Mesenchymal stem cell (in vitro differentiated cells and primary cell): ENCODE measurements at regions not wholly inside any gene's neighbourhood (a gene's known extent, or its start where the extent isn't known, plus 50 kb on each side); places are given as distances from the start of the nearest gene placed in this dataset.
A peak's percentile ranks its signal among the peaks of the same experiment; 100 is the strongest.
"Not testable (repeated sequence)": the region's sequence is repeated elsewhere in the genome, so short reads cannot be mapped to it uniquely, and the experiment has no call there.

Experiments used
- DNase-seq: peaks from one replicate; pipeline ENCODE4 v3.0.0-alpha.2; 2013
- H2AFZ ChIP-seq: one replicate; pipeline ENCODE4 v1.6.1; 2013; ENCODE audit warnings: low read depth, mild to moderate bottlenecking, control low read depth, inconsistent platforms, low read length, moderate library complexity
- H2AK5ac ChIP-seq: 2 replicates; pipeline ENCODE4 v1.6.1; 2013; ENCODE audit warnings: low read length, moderate library complexity, mild to moderate bottlenecking, inconsistent platforms; ENCODE audit not compliant: severe bottlenecking
- H2BK120ac ChIP-seq: one replicate; pipeline ENCODE4 v1.6.1; 2013; ENCODE audit warnings: low read depth, mild to moderate bottlenecking, inconsistent platforms, low read length, moderate library complexity
- H2BK12ac ChIP-seq, 2 experiments: one replicate each; pipeline ENCODE4 v1.6.1; 2013; ENCODE audit warnings: inconsistent platforms in 2 of 2, low read length in 2 of 2, mild to moderate bottlenecking in 2 of 2, moderate library complexity in 2 of 2, control low read depth in 1 of 2
- H2BK15ac ChIP-seq: one replicate; pipeline ENCODE4 v1.6.1; 2013; ENCODE audit warnings: mild to moderate bottlenecking, low read depth, inconsistent platforms; ENCODE audit not compliant: poor library complexity, severe bottlenecking
- H2BK5ac ChIP-seq: 2 replicates; pipeline ENCODE4 v1.6.1; 2013; ENCODE audit warnings: low read depth, mild to moderate bottlenecking, low read length, control low read depth, inconsistent platforms; ENCODE audit not compliant: poor library complexity, severe bottlenecking
- H3K14ac ChIP-seq, 2 experiments: one replicate each; pipeline ENCODE4 v1.6.1; 2013; ENCODE audit warnings: inconsistent platforms in 2 of 2, low read length in 2 of 2, control low read depth in 1 of 2, mild to moderate bottlenecking in 1 of 2, moderate library complexity in 1 of 2
- H3K18ac ChIP-seq, 2 experiments: one replicate each; pipeline ENCODE4 v1.6.1; 2013; ENCODE audit warnings: inconsistent platforms in 2 of 2, low read length in 2 of 2, control low read depth in 1 of 2, low read depth in 1 of 2, mild to moderate bottlenecking in 1 of 2
- H3K23ac ChIP-seq, 2 experiments: one replicate each; pipeline ENCODE4 v1.6.1; 2013; ENCODE audit warnings: inconsistent platforms in 2 of 2, low read length in 2 of 2, mild to moderate bottlenecking in 2 of 2, moderate library complexity in 2 of 2, control low read depth in 1 of 2
- H3K27ac ChIP-seq: 2 replicates; pipeline ENCODE4 v1.5.1; 2013; ENCODE audit warnings: mild to moderate bottlenecking, moderate library complexity, low read length, control low read depth, inconsistent platforms; ENCODE audit not compliant: poor library complexity, severe bottlenecking
- H3K27me3 ChIP-seq, 2 experiments: 2 replicates each; pipeline versions ENCODE4 v1.6.1 to v1.7.0; 2013; ENCODE audit warnings: low read length in 2 of 2, mild to moderate bottlenecking in 2 of 2, moderate library complexity in 2 of 2, control low read depth in 1 of 2, inconsistent platforms in 1 of 2; ENCODE audit not compliant: control insufficient read depth in 1 of 2, insufficient read depth in 1 of 2
- H3K36me3 ChIP-seq, 2 experiments: 2 replicates each; pipeline versions ENCODE4 v1.6.1 to v1.7.0; 2013; ENCODE audit warnings: low read length in 2 of 2, control low read depth in 1 of 2, inconsistent platforms in 1 of 2, low read depth in 1 of 2, mild to moderate bottlenecking in 1 of 2; ENCODE audit not compliant: insufficient read depth in 2 of 2, control insufficient read depth in 1 of 2
- H3K4ac ChIP-seq, 2 experiments: one replicate each; pipeline ENCODE4 v1.6.1; 2013; ENCODE audit warnings: inconsistent platforms in 2 of 2, low read length in 2 of 2, mild to moderate bottlenecking in 2 of 2, moderate library complexity in 2 of 2, control low read depth in 1 of 2, low read depth in 1 of 2
- H3K4me1 ChIP-seq: 2 replicates; pipeline ENCODE4 v1.6.1; 2013; ENCODE audit warnings: low read depth, low read length, control low read depth; ENCODE audit not compliant: control insufficient read depth, insufficient read depth
- H3K4me2 ChIP-seq: 2 replicates; pipeline ENCODE4 v1.6.1; 2013; ENCODE audit warnings: low read length, mild to moderate bottlenecking, inconsistent platforms; ENCODE audit not compliant: poor library complexity, severe bottlenecking
- H3K4me3 ChIP-seq, 2 experiments: 2 replicates each; pipeline versions ENCODE4 v1.5.1 to v1.7.0; 2013; ENCODE audit warnings: low read length in 2 of 2, mild to moderate bottlenecking in 2 of 2, control low read depth in 1 of 2, low read depth in 1 of 2; ENCODE audit not compliant: insufficient read depth in 1 of 2
- H3K79me1 ChIP-seq: replicated peaks from 2 replicates; pipeline ENCODE4 v1.6.1; 2013; ENCODE audit warnings: mild to moderate bottlenecking, control low read depth, low read length, inconsistent platforms; ENCODE audit not compliant: poor library complexity, severe bottlenecking
- H3K9ac ChIP-seq: 2 replicates; pipeline ENCODE4 v1.7.0; 2013; ENCODE audit warnings: mild to moderate bottlenecking, low read length, moderate library complexity
- H3K9me3 ChIP-seq: 2 replicates; pipeline ENCODE4 v1.7.0; 2013; ENCODE audit warnings: mild to moderate bottlenecking, low read length; ENCODE audit not compliant: control insufficient read depth
- H4K8ac ChIP-seq: one replicate; pipeline ENCODE4 v1.6.1; 2013; ENCODE audit warnings: inconsistent platforms, mild to moderate bottlenecking, low read length, moderate library complexity
- H4K91ac ChIP-seq: one replicate; pipeline ENCODE4 v1.6.1; 2013; ENCODE audit warnings: mild to moderate bottlenecking, low read length, inconsistent platforms
- WGBS: methylation state at CpG from one replicate; pipeline ENCODE4 v1.1.7; 2013; ENCODE audit warnings: mixed read lengths; 5-methylcytosine and 5-hydroxymethylcytosine counted together

DNA sequence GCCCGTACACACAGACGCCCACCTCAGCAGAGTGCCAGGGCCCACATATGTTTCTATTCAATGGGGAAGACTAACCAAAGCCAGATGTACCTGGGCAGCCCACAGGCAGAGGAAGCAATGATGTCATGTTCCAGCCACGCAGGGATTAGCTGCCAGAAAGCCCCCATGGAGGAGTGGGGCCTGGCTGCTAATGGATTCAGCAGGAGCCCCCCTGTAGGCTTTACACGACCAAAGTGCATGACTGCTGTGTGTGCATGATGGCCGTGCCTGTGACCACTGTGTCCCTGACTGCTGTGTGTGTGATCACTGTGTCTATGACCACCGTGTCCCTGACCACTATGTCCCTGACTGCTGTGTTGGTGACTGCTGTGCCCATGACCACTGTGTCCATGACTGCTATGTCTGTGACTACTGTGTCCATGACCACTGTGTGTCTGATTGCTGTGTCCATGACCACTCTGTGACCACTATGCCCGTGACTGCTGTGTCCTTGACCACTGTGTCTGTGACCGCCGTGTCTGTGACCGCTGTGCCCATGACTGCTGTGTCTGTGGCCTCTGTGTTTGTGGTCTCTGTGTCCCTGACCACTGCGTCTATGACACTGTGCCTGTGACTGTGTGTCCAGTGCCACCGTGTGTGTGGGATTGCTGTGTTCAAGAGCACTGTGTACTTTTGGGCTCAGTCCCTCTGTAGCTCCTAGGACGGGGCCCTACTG lies 409.3 kb downstream of the RPS24 start:
- H2AFZ ChIP-seq: no peak overlapping the region
- WGBS: 92% methylated on average over 13 of the region's 13 CpGs
- peak overlapping the region; percentile 9 for H4K91ac ChIP-seq
- H3K4me3 ChIP-seq: no peak overlapping the region
- H2BK12ac ChIP-seq: peak overlapping the region; percentile 14 to 17
- H3K9ac ChIP-seq: no peak overlapping the region
- H3K18ac ChIP-seq: peak overlapping the region in 1 of 2 experiments; percentile 40
- H2BK5ac ChIP-seq: no peak overlapping the region
- no peak overlapping the region for H3K27ac ChIP-seq
- DNase-seq: no peak
- H4K8ac ChIP-seq: no peak overlapping the region
- H3K79me1 ChIP-seq: no peaks in the 10 kb centered on the region
- no peaks in the 10 kb centered on the region for H3K36me3 ChIP-seq
- H2BK15ac ChIP-seq: no peak overlapping the region
- H3K9me3 ChIP-seq: no peaks in the 10 kb centered on the region
- H3K23ac ChIP-seq: no peak overlapping the region
- H2AK5ac ChIP-seq: no peak overlapping the region
- no peak overlapping the region for H3K4me2 ChIP-seq
- H3K14ac ChIP-seq: peak overlapping the region in 1 of 2 experiments; percentile 37
- H2BK120ac ChIP-seq: no peak overlapping the region
- peaks cover 3% of the 10 kb centered on the region for H3K4me1 ChIP-seq
- peaks cover 3 to 9% of the 10 kb centered on the region in 2 experiments for H3K27me3 ChIP-seq
- H3K4ac ChIP-seq: no peak overlapping the region

DNA sequence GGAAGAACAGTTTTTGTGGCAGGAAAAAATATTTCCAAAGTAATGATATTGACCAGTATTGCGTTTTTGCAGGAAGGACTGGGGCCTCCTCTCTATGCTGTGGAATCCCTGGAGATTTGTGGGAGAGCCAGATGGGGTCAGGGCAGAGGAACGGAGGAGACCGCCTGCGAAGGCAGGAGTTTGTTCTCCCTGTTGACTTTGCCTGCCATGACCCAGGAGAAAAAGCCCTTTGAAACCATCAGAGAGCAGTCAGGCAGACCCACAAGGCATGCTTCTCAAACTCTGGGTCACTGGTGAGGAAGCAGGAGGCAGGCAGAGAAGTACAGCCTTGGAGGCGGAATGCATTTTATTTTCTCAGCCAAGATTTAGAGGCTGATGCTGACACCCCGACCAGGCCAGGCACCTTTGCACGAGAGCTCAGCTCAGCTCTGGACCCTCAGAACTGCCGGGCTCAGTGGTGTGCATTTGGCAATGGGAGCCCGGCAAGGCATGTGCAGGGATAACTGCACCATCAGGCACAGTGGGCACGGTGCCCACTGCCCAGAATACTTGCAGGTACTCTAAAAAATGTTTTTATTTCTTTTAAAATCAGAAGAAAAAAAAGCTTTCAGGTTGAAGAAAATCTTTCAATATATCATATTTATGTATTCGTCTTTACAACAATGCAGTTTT lies 410.4 kb downstream of the RPS24 start:
- Histone ChIP-seq H2AFZ (no peak overlapping the region), H2AK5ac (no peak overlapping the region), H3K9ac (no peak overlapping the region), H3K4me1 (peaks cover 3% of the 10 kb centered on the region), H3K4me3 (no peak overlapping the region), H4K91ac (no peak overlapping the region), H3K27me3 (peaks cover 0 to 16% of the 10 kb centered on the region in 2 experiments), H3K27ac (no peak overlapping the region), H2BK12ac (no peak overlapping the region), H3K23ac (no peak overlapping the region), H2BK15ac (no peak overlapping the region), H3K4ac (no peak overlapping the region), H2BK5ac (no peak overlapping the region), H3K36me3 (no peaks in the 10 kb centered on the region), H4K8ac (no peak overlapping the region), H3K79me1 (no peaks in the 10 kb centered on the region), H3K9me3 (no peaks in the 10 kb centered on the region), H3K4me2 (no peak overlapping the region), H3K14ac (no peak overlapping the region), H3K18ac (no peak overlapping the region), H2BK120ac (no peak overlapping the region)
- 78% methylated on average over 8 of the region's 11 CpGs for WGBS
- DNase-seq: no peak

DNA sequence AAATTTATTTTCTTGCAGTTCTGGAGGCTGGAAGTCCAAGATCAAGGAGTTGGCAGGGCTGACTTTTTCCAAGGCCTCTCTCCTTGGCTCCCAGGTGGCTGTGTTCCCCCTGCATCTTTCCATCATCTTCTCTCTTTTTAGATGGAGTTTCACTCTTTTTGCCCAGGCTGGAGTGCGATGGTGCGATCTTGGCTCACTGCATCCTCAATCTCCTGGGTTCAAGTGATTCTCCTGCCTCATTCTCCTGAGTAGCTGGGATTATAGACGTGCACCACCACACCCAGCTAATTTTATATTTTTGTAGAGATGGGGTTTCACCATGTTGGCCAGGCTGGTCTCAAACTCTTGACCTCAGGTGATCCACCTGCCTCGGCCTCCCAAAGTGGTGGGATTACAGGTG lies 411.1 kb downstream of the RPS24 start:
- H3K9ac ChIP-seq, H2BK120ac ChIP-seq, H2BK15ac ChIP-seq, H3K4me1 ChIP-seq, H4K8ac ChIP-seq, DNase-seq, H3K4me2 ChIP-seq, H2BK5ac ChIP-seq, H4K91ac ChIP-seq, H3K27ac ChIP-seq, H3K4ac ChIP-seq, H3K36me3 ChIP-seq, H3K23ac ChIP-seq, H3K4me3 ChIP-seq, H2AFZ ChIP-seq, H3K9me3 ChIP-seq, H2BK12ac ChIP-seq, H3K18ac ChIP-seq, H3K79me1 ChIP-seq, H3K14ac ChIP-seq, H2AK5ac ChIP-seq: not testable (repeated sequence)
- WGBS: 98% methylated on average over 3 of the region's 4 CpGs
- peaks cover 0 to 16% of the 10 kb centered on the region in 2 experiments for H3K27me3 ChIP-seq

DNA sequence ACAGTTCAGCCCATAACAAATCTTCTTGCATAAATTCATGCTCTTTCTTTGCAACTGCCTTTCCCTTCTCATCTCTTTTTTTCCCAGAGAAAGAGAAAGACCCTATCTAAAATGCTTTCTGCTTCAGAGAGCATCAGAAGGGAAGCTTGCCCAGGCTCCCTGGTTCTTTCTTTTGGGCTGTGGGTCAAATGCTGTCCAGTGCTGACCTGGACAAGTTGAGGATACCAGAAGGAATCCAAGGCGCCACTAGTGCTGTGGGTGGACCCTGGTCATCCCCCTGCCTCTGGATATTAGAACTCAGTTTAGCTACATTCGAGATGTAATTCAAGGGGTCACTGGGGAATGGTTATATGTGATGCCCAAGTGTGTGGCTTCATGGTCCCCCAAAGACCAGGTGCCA lies 411.6 kb downstream of the RPS24 start:
- H2BK12ac ChIP-seq: no peak overlapping the region
- H3K4me2 ChIP-seq: no peak overlapping the region
- no peak overlapping the region for H3K27ac ChIP-seq
- H3K4me3 ChIP-seq: no peak overlapping the region
- no peak overlapping the region for H2BK15ac ChIP-seq
- no peak overlapping the region for H3K4ac ChIP-seq
- H4K91ac ChIP-seq: no peak overlapping the region
- no peaks in the 10 kb centered on the region for H3K79me1 ChIP-seq
- no peaks in the 10 kb centered on the region for H3K36me3 ChIP-seq
- peaks cover 5 to 16% of the 10 kb centered on the region in 2 experiments for H3K27me3 ChIP-seq
- 91% methylated on average over 1 of the region's 2 CpGs for WGBS
- no peak overlapping the region for H3K14ac ChIP-seq
- H2BK120ac ChIP-seq: no peak overlapping the region
- no peak overlapping the region for H2BK5ac ChIP-seq
- H3K23ac ChIP-seq: no peak overlapping the region
- H3K9me3 ChIP-seq: no peaks in the 10 kb centered on the region
- H3K18ac ChIP-seq: no peak overlapping the region
- no peak overlapping the region for H2AFZ ChIP-seq
- H3K9ac ChIP-seq: no peak overlapping the region
- H4K8ac ChIP-seq: no peak overlapping the region
- H2AK5ac ChIP-seq: no peak overlapping the region
- DNase-seq: no peak
- peaks cover 3% of the 10 kb centered on the region for H3K4me1 ChIP-seq
